LNCaP clone FGC (cell line): ENCODE measurements at regions not wholly inside any gene's neighbourhood (a gene's known extent, or its start where the extent isn't known, plus 50 kb on each side); places are given as distances from the start of the nearest gene placed in this dataset.

Source experiments
- DNase-seq: peaks from one replicate; pipeline ENCODE4 v3.0.0-alpha.2; 2011; ENCODE audit warnings: low read depth
- H3K4me3 ChIP-seq: 2 replicates; pipeline ENCODE4 v1.5.1; 2011; ENCODE audit warnings: mild to moderate bottlenecking, low read depth, low read length, control low read depth
- TF ChIP-seq, protein P1 (sequence below): IDR thresholded peaks from 2 replicates; pipeline ENCODE4 v1.5.1; 2012; ENCODE audit warnings: mild to moderate bottlenecking; ENCODE audit not compliant: control insufficient read depth, insufficient read depth; ENCODE audit errors: extremely low read depth

DNA sequence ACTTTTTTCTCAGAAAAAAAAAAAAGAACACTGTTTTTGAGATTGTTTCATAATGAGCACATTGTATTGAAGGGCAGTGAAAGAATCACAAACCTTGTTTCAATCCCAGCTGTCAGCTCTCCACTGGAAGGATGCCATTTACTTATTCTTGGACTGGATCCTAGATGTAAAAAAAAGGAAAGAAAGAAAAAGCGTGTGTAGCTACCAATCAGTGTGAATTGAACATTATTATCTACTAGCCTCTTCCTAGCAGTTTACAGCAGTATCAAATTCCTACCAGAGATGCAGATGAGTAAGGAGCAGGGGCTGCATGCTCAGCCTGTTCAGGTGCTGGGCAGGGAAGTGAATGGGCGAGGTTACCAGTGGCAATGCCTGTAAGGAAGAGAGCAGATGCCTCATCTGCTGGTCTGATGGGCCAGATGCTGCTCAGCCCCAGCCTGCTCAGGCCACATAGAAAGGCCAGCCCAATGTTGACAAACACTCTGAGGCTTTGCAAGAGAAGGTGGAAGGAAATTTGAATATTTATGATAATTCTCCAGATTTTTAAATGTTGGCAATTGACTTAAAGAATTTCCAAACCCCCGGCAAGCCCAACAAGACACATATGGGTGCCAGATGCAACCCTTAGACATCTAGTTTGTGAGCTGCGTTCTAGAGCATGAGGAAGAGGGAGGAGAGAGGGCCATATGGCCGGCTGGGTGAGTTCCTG lies 189.5 kb downstream of the IBTK start:
- TF ChIP-seq, protein P1, sequence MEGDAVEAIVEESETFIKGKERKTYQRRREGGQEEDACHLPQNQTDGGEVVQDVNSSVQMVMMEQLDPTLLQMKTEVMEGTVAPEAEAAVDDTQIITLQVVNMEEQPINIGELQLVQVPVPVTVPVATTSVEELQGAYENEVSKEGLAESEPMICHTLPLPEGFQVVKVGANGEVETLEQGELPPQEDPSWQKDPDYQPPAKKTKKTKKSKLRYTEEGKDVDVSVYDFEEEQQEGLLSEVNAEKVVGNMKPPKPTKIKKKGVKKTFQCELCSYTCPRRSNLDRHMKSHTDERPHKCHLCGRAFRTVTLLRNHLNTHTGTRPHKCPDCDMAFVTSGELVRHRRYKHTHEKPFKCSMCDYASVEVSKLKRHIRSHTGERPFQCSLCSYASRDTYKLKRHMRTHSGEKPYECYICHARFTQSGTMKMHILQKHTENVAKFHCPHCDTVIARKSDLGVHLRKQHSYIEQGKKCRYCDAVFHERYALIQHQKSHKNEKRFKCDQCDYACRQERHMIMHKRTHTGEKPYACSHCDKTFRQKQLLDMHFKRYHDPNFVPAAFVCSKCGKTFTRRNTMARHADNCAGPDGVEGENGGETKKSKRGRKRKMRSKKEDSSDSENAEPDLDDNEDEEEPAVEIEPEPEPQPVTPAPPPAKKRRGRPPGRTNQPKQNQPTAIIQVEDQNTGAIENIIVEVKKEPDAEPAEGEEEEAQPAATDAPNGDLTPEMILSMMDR, result no peak
- DNase-seq, result no peak
- no peak overlapping the region for H3K4me3 ChIP-seq

DNA sequence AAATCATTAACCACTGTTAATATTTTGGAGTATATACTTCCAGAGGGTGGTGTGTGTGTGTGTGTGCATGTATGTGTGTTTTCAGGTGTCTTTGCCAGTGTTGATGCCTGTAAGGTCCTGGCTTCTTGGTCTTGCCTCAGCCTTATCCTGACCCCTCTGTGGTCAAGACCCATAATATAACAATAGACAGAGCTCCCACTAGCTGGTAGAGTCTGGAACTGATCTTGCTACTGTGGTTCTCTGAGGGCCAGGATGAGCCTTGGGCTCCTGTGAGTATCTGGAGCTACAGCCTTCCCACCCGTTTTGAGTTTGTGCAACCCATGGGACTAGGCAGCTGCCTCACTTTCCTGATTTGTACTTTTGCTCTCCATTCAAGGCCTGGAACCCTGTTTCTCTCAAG lies 191.0 kb downstream of the IBTK start:
- H3K4me3 ChIP-seq, result no peak overlapping the region
- TF ChIP-seq, protein P1, result no peak
- no peak for DNase-seq

DNA sequence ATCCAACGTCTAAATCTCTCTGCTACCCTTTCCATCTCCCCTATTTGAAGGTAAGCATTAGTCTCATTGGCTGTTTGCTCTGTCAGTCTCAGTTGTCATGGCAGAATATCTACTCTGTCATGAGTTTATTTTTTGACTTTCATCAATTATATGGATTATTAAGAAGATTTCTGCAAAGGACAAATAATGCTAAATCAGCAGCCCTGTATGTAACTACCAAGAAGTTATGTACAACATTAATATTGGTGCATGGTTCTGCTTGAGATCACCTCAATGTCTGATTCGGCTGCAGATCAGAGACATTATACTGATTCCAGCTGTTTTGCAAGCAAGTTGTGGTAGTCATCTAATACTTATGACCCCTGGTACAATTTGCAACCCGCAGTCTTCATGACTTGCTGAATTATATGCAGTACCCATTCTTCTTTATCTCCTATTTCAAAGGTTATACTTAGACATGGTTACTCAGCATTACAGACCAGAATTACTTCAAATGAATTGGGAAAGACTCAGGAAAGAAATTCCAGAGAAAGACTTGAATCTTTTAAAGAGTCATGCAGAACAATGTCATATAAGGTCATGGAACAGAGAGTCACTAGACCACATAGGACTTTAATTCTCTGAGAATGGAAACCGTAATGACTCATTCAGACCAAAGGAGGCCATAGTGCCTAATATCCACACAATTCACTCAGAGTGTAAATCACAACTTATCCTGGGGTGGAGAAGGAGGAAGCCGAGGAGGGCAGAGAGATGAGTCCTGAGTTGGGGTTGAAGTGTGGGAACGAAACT lies 201.4 kb downstream of the IBTK start:
- TF ChIP-seq, protein P1, result no peak
- no peak overlapping the region for H3K4me3 ChIP-seq
- DNase-seq, result no peak

DNA sequence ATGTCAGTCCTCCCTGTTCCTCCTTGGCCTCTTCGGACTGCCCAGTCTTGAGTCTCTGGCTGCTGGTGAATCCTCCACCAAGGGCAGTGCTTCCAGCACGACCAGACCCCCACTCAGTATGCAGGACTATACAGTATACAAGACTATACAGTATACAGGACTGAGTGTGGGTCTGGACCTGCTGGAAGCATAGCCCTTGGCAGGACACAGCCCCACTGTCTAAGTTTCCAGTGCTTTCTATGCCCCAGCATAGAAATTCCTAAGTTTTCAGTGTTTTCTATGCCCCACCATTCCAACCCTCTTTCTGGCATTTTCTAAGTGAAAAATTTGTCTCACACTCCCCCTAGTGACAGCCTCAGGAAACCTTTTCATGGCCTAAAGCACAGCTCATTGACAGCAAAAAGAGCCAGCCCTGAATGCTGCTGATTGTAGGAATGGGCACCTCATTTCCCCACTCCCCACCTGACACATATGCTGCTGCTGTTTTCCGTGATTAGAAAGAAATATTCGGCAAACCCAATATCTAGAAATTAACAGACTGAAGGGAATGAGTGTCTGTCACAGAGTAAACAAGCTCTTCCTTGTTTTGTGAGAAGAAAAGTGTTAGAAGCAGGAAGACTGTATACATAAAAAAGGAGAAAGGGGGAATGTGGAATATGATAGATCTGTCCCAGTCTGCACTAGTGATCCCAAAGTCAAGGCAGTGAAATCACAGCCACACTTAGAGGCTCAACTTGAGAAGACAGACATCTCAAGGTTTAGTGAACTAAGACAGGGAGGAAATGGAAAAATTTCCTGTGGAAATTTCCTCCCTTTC lies 206.9 kb downstream of the IBTK start:
- TF ChIP-seq, protein P1, result peak; percentile 65

DNA sequence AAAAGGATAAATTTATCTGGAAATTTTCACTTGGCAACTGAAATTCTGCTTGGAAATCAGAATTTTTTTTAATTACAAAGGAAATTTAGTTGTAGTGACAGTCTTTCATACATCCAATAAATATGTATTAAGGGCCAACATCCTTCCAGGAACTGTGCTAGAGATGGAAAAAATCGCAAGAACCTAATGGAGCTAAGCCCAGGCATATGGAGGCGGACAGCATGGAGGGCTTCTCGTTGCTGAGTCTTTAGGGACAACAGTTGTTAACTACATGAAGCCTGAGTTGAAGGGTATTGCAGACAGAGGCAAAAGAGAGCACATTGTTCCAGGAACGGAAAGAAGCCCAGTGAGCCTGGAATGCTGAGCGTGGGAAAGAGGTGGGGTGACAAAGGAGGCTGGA lies 208.9 kb downstream of the IBTK start:
- no peak for DNase-seq
- no peak overlapping the region for H3K4me3 ChIP-seq
- TF ChIP-seq, protein P1, result no peak

More for the DNA sequence above, 206.9 kb downstream of the IBTK start:
- no peak for DNase-seq
- no peak overlapping the region for H3K4me3 ChIP-seq

DNA sequence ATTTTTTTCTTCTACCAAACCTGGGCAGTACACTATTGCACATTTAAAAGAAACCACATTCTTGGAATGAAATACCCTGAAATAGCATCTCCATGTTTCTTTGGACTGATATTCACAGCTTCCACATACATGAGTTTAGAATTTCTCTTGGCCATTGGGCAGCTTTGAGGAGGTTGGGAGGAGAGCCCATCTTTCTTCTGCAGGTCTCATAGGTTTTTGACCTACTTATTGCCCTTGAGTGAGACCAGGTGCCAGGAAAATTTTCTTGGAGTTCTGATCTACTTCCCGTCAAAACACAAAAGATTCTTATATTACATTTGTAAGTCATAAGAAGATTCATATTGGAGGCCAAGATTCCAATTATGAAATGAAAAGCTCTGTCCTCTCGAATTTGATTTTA lies 212.0 kb downstream of the IBTK start:
- TF ChIP-seq, protein P1, result no peak
- DNase-seq, result no peak
- no peak overlapping the region for H3K4me3 ChIP-seq
